Mesenchymal stem cell (in vitro differentiated cells and primary cell): ENCODE measurements at regions not wholly inside any gene's neighbourhood (a gene's known extent, or its start where the extent isn't known, plus 50 kb on each side); places are given as distances from the start of the nearest gene placed in this dataset.
A peak's percentile ranks its signal among the peaks of the same experiment; 100 is the strongest.

Experiments used
- DNase-seq: peaks from one replicate; pipeline ENCODE4 v3.0.0-alpha.2; 2013
- H2AFZ ChIP-seq: one replicate; pipeline ENCODE4 v1.6.1; 2013; ENCODE audit warnings: low read depth, mild to moderate bottlenecking, control low read depth, inconsistent platforms, low read length, moderate library complexity
- H2AK5ac ChIP-seq: 2 replicates; pipeline ENCODE4 v1.6.1; 2013; ENCODE audit warnings: low read length, moderate library complexity, mild to moderate bottlenecking, inconsistent platforms; ENCODE audit not compliant: severe bottlenecking
- H2BK120ac ChIP-seq: one replicate; pipeline ENCODE4 v1.6.1; 2013; ENCODE audit warnings: low read depth, mild to moderate bottlenecking, inconsistent platforms, low read length, moderate library complexity
- H2BK12ac ChIP-seq, 2 experiments: one replicate each; pipeline ENCODE4 v1.6.1; 2013; ENCODE audit warnings: inconsistent platforms in 2 of 2, low read length in 2 of 2, mild to moderate bottlenecking in 2 of 2, moderate library complexity in 2 of 2, control low read depth in 1 of 2
- H2BK15ac ChIP-seq: one replicate; pipeline ENCODE4 v1.6.1; 2013; ENCODE audit warnings: mild to moderate bottlenecking, low read depth, inconsistent platforms; ENCODE audit not compliant: poor library complexity, severe bottlenecking
- H2BK5ac ChIP-seq: 2 replicates; pipeline ENCODE4 v1.6.1; 2013; ENCODE audit warnings: low read depth, mild to moderate bottlenecking, low read length, control low read depth, inconsistent platforms; ENCODE audit not compliant: poor library complexity, severe bottlenecking
- H3K14ac ChIP-seq, 2 experiments: one replicate each; pipeline ENCODE4 v1.6.1; 2013; ENCODE audit warnings: inconsistent platforms in 2 of 2, low read length in 2 of 2, control low read depth in 1 of 2, mild to moderate bottlenecking in 1 of 2, moderate library complexity in 1 of 2
- H3K18ac ChIP-seq, 2 experiments: one replicate each; pipeline ENCODE4 v1.6.1; 2013; ENCODE audit warnings: inconsistent platforms in 2 of 2, low read length in 2 of 2, control low read depth in 1 of 2, low read depth in 1 of 2, mild to moderate bottlenecking in 1 of 2
- H3K23ac ChIP-seq, 2 experiments: one replicate each; pipeline ENCODE4 v1.6.1; 2013; ENCODE audit warnings: inconsistent platforms in 2 of 2, low read length in 2 of 2, mild to moderate bottlenecking in 2 of 2, moderate library complexity in 2 of 2, control low read depth in 1 of 2
- H3K27ac ChIP-seq: 2 replicates; pipeline ENCODE4 v1.5.1; 2013; ENCODE audit warnings: mild to moderate bottlenecking, moderate library complexity, low read length, control low read depth, inconsistent platforms; ENCODE audit not compliant: poor library complexity, severe bottlenecking
- H3K27me3 ChIP-seq, 2 experiments: 2 replicates each; pipeline versions ENCODE4 v1.6.1 to v1.7.0; 2013; ENCODE audit warnings: low read length in 2 of 2, mild to moderate bottlenecking in 2 of 2, moderate library complexity in 2 of 2, control low read depth in 1 of 2, inconsistent platforms in 1 of 2; ENCODE audit not compliant: control insufficient read depth in 1 of 2, insufficient read depth in 1 of 2
- H3K36me3 ChIP-seq, 2 experiments: 2 replicates each; pipeline versions ENCODE4 v1.6.1 to v1.7.0; 2013; ENCODE audit warnings: low read length in 2 of 2, control low read depth in 1 of 2, inconsistent platforms in 1 of 2, low read depth in 1 of 2, mild to moderate bottlenecking in 1 of 2; ENCODE audit not compliant: insufficient read depth in 2 of 2, control insufficient read depth in 1 of 2
- H3K4ac ChIP-seq, 2 experiments: one replicate each; pipeline ENCODE4 v1.6.1; 2013; ENCODE audit warnings: inconsistent platforms in 2 of 2, low read length in 2 of 2, mild to moderate bottlenecking in 2 of 2, moderate library complexity in 2 of 2, control low read depth in 1 of 2, low read depth in 1 of 2
- H3K4me1 ChIP-seq: 2 replicates; pipeline ENCODE4 v1.6.1; 2013; ENCODE audit warnings: low read depth, low read length, control low read depth; ENCODE audit not compliant: control insufficient read depth, insufficient read depth
- H3K4me2 ChIP-seq: 2 replicates; pipeline ENCODE4 v1.6.1; 2013; ENCODE audit warnings: low read length, mild to moderate bottlenecking, inconsistent platforms; ENCODE audit not compliant: poor library complexity, severe bottlenecking
- H3K4me3 ChIP-seq, 2 experiments: 2 replicates each; pipeline versions ENCODE4 v1.5.1 to v1.7.0; 2013; ENCODE audit warnings: low read length in 2 of 2, mild to moderate bottlenecking in 2 of 2, control low read depth in 1 of 2, low read depth in 1 of 2; ENCODE audit not compliant: insufficient read depth in 1 of 2
- H3K79me1 ChIP-seq: replicated peaks from 2 replicates; pipeline ENCODE4 v1.6.1; 2013; ENCODE audit warnings: mild to moderate bottlenecking, control low read depth, low read length, inconsistent platforms; ENCODE audit not compliant: poor library complexity, severe bottlenecking
- H3K9ac ChIP-seq: 2 replicates; pipeline ENCODE4 v1.7.0; 2013; ENCODE audit warnings: mild to moderate bottlenecking, low read length, moderate library complexity
- H3K9me3 ChIP-seq: 2 replicates; pipeline ENCODE4 v1.7.0; 2013; ENCODE audit warnings: mild to moderate bottlenecking, low read length; ENCODE audit not compliant: control insufficient read depth
- H4K8ac ChIP-seq: one replicate; pipeline ENCODE4 v1.6.1; 2013; ENCODE audit warnings: inconsistent platforms, mild to moderate bottlenecking, low read length, moderate library complexity
- H4K91ac ChIP-seq: one replicate; pipeline ENCODE4 v1.6.1; 2013; ENCODE audit warnings: mild to moderate bottlenecking, low read length, inconsistent platforms
- WGBS: methylation state at CpG from one replicate; pipeline ENCODE4 v1.1.7; 2013; ENCODE audit warnings: mixed read lengths; 5-methylcytosine and 5-hydroxymethylcytosine counted together

GRCh38 chr9:119026120-119026519, 343.1 kb downstream of the BRINP1 start:
- Histone ChIP-seq H3K4me3 (peak overlapping the region in 1 of 2 experiments; percentile 49), H3K27ac (no peak overlapping the region), H3K18ac (no peak overlapping the region), H3K27me3 (no peaks in the 10 kb centered on the region), H3K14ac (no peak overlapping the region), H2AFZ (no peak overlapping the region), H3K4me2 (no peak overlapping the region), H2BK15ac (no peak overlapping the region), H3K79me1 (no peaks in the 10 kb centered on the region), H4K91ac (no peak overlapping the region), H3K36me3 (no peaks in the 10 kb centered on the region), H3K23ac (no peak overlapping the region), H3K4me1 (no peaks in the 10 kb centered on the region), H2BK120ac (no peak overlapping the region), H4K8ac (no peak overlapping the region), H3K9me3 (no peaks in the 10 kb centered on the region), H2AK5ac (no peak overlapping the region), H2BK5ac (no peak overlapping the region), H2BK12ac (no peak overlapping the region), H3K4ac (no peak overlapping the region), H3K9ac (peak overlapping the region; percentile 77)
- no peak for DNase-seq
- 64% methylated on average over 4 of the region's 4 CpGs for WGBS

DNA sequence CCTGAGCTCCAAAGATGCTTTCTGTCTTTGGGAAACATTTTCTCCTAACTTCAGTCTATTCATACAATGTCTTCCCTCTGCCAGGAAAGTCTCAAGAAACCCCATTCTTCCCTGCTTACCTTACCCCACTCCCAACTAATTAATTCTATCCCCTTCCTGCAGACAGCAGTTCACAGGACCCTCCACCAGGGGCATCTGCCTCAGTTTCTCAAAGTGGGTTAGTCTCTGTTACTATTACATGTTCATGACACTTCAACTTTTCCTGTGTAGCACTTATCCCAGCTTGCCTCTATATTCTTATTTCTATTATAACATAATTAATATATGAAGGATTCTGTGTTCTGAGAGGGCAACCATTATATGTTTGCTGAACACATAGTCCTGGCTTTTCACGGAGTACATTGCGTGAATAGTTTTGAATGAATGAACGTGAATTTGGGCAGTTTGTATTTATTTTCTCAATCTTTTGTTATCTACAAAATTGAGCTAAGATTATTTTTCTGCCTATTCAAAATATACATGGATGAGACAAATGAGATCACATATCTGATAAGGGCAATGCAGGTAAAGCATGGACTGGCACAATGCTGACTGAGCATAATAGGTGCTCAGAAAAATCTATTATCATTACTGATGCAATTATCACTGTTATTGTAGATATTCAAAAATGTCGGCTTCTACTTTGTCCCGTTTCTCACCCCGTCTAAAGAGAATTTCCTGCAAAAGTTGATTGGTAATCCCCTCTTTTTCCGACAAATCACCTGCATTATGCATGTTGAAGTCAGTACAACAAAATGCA, 341.1 kb downstream of the BRINP1 start:
- H3K4me1 ChIP-seq = no peaks in the 10 kb centered on the region
- no peaks in the 10 kb centered on the region for H3K79me1 ChIP-seq
- no peak overlapping the region for H3K4me3 ChIP-seq

DNA sequence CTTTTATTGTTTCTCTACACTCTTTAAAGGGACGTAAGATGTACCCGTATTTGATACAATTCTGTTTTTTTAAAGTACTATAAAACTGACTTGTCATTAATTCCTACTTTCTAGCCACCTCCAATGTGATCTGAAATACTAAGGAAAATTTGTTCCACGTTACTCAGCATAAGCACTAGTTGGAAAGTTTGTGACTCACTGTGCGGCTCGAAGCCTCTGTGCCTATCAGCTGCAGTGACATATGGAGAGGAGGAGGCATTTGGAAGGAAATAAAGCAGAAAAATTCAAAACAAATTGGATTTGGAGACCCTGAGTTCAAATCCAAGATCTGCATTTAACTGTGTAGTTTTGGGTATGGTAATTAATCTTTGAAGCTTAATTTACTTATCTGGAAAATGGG, 339.3 kb downstream of the BRINP1 start:
- Histone ChIP-seq H3K27ac (no peak overlapping the region), H3K4me1 (no peaks in the 10 kb centered on the region), H3K23ac (no peak overlapping the region), H3K18ac (no peak overlapping the region), H2BK15ac (no peak overlapping the region), H4K91ac (no peak overlapping the region), H3K4me2 (no peak overlapping the region), H2BK5ac (no peak overlapping the region), H2BK12ac (no peak overlapping the region), H2BK120ac (no peak overlapping the region), H2AFZ (no peak overlapping the region), H3K4ac (no peak overlapping the region), H3K79me1 (no peaks in the 10 kb centered on the region), H3K4me3 (no peak overlapping the region), H3K9me3 (no peaks in the 10 kb centered on the region), H3K27me3 (no peaks in the 10 kb centered on the region), H4K8ac (no peak overlapping the region), H2AK5ac (no peak overlapping the region), H3K36me3 (no peaks in the 10 kb centered on the region), H3K9ac (no peak overlapping the region), H3K14ac (no peak overlapping the region)
- no peak for DNase-seq
- WGBS = 89% methylated on average over 5 of the region's 5 CpGs

More for the DNA sequence above, 341.1 kb downstream of the BRINP1 start:
- Histone ChIP-seq H3K4me2 (no peak overlapping the region), H2BK5ac (no peak overlapping the region), H3K9me3 (no peaks in the 10 kb centered on the region), H3K27me3 (no peaks in the 10 kb centered on the region), H2BK15ac (no peak overlapping the region), H2AK5ac (no peak overlapping the region), H3K27ac (no peak overlapping the region), H3K9ac (no peak overlapping the region), H4K8ac (no peak overlapping the region), H3K23ac (no peak overlapping the region), H2BK12ac (no peak overlapping the region), H4K91ac (no peak overlapping the region), H3K18ac (no peak overlapping the region), H2AFZ (no peak overlapping the region), H3K14ac (no peak overlapping the region), H2BK120ac (no peak overlapping the region), H3K36me3 (no peaks in the 10 kb centered on the region), H3K4ac (no peak overlapping the region)
- DNase-seq = no peak
- WGBS = 50% methylated on average over 4 of the region's 7 CpGs

DNA sequence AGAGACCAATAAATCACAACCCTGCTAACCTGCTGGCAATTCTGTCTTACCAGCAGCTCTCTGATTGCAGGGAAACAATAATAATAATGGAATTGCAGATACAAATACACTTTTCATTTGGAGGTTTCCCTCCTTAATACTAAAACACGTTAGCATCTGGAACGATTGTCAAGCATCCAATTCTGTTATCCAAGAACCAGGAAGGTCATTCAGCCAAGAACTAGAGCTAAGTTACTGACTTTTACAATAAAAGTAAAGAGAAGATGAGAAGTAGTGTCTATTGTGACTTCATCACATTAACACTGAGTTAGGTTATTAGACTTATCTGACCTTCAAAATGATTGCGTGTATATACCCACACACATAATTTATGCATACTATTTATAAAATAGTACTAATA, 335.6 kb downstream of the BRINP1 start:
- H3K18ac ChIP-seq = no peak overlapping the region
- no peak overlapping the region for H2BK15ac ChIP-seq
- no peak overlapping the region for H2AK5ac ChIP-seq
- H3K36me3 ChIP-seq = no peaks in the 10 kb centered on the region
- no peak overlapping the region for H3K4ac ChIP-seq
- H3K14ac ChIP-seq = no peak overlapping the region
- H3K9ac ChIP-seq = no peak overlapping the region
- no peaks in the 10 kb centered on the region for H3K4me1 ChIP-seq
- no peak overlapping the region for H2BK120ac ChIP-seq
- H2BK12ac ChIP-seq = no peak overlapping the region
- H3K23ac ChIP-seq = no peak overlapping the region
- H2AFZ ChIP-seq = no peak overlapping the region
- no peaks in the 10 kb centered on the region for H3K9me3 ChIP-seq
- H2BK5ac ChIP-seq = no peak overlapping the region
- no peak for DNase-seq
- 93% methylated on average over 2 of the region's 3 CpGs for WGBS
- H4K8ac ChIP-seq = no peak overlapping the region
- H3K27me3 ChIP-seq = no peaks in the 10 kb centered on the region
- H3K79me1 ChIP-seq = no peaks in the 10 kb centered on the region
- H3K4me3 ChIP-seq = no peak overlapping the region
- no peak overlapping the region for H3K27ac ChIP-seq
- H3K4me2 ChIP-seq = no peak overlapping the region
- no peak overlapping the region for H4K91ac ChIP-seq
